Keratinocyte (primary cell): ENCODE measurements at regions not wholly inside any gene's neighbourhood (a gene's known extent, or its start where the extent isn't known, plus 50 kb on each side); places are given as distances from the start of the nearest gene placed in this dataset.

Experiments
- DNase-seq: peaks from one replicate; pipeline ENCODE4 v3.0.0-alpha.2; 2011; ENCODE audit warnings: low read depth, missing footprints, low spot score
- FAIRE-seq: peaks from 2 replicates; lab custom pipeline; 2011; peaks lifted over from hg19 to GRCh38; lab: Jason Lieb, UNC
- H2AFZ ChIP-seq: 2 replicates; pipeline ENCODE4 v1.6.0; 2012; ENCODE audit warnings: low read length, control low read depth, inconsistent platforms; ENCODE audit not compliant: control insufficient read depth
- H3K27ac ChIP-seq: 2 replicates; pipeline ENCODE4 v1.5.1; 2011; ENCODE audit warnings: low read length; ENCODE audit not compliant: control insufficient read depth, insufficient read depth
- H3K27me3 ChIP-seq: 3 replicates; pipeline ENCODE4 v1.6.0; 2011; ENCODE audit warnings: low read length; ENCODE audit not compliant: control insufficient read depth, insufficient read depth; ENCODE audit errors: extremely low read depth
- H3K36me3 ChIP-seq, 2 experiments: 2 replicates in 1 of 2; 3 replicates in 1 of 2; pipeline ENCODE4 v1.5.1; 2011; ENCODE audit warnings: low read length in 2 of 2, mild to moderate bottlenecking in 1 of 2; ENCODE audit not compliant: control insufficient read depth in 2 of 2, insufficient read depth in 2 of 2; ENCODE audit errors: extremely low read depth in 1 of 2
- H3K4me1 ChIP-seq: 3 replicates; pipeline ENCODE4 v1.5.1; 2011; ENCODE audit warnings: low read length; ENCODE audit not compliant: control insufficient read depth, insufficient read depth; ENCODE audit errors: extremely low read depth
- H3K4me2 ChIP-seq: 3 replicates; pipeline ENCODE4 v1.6.0; 2011; ENCODE audit warnings: low read depth, low read length; ENCODE audit not compliant: control insufficient read depth, insufficient read depth; ENCODE audit errors: extremely low read depth
- H3K4me3 ChIP-seq, 3 experiments: fragments of 200-600 bp in 1 of 3; sonication (generic) in 1 of 3; 2 replicates in 2 of 3; 3 replicates in 1 of 3; pipeline ENCODE4 v1.5.1; 2011 to 2016; ENCODE audit warnings: low read length in 3 of 3, mild to moderate bottlenecking in 3 of 3, control low read depth in 2 of 3, inconsistent platforms in 1 of 3, low read depth in 1 of 3, mixed read lengths in 1 of 3, mixed run types in 1 of 3, moderate library complexity in 1 of 3; ENCODE audit not compliant: control insufficient read depth in 2 of 3, insufficient read depth in 2 of 3; ENCODE audit errors: extremely low read depth in 1 of 3
- H3K79me2 ChIP-seq: 2 replicates; pipeline ENCODE4 v1.6.0; 2012; ENCODE audit warnings: low read length; ENCODE audit not compliant: control insufficient read depth, insufficient read depth
- H3K9ac ChIP-seq: 3 replicates; pipeline ENCODE4 v1.6.0; 2011; ENCODE audit warnings: low read length; ENCODE audit not compliant: control insufficient read depth, insufficient read depth; ENCODE audit errors: extremely low read depth
- H3K9me1 ChIP-seq: 3 replicates; pipeline ENCODE4 v1.6.0; 2011; ENCODE audit warnings: low read length; ENCODE audit not compliant: control insufficient read depth, insufficient read depth; ENCODE audit errors: extremely low read depth
- H3K9me3 ChIP-seq: 2 replicates; pipeline ENCODE4 v1.5.1; 2012; ENCODE audit warnings: low read depth, low read length; ENCODE audit not compliant: control insufficient read depth
- H4K20me1 ChIP-seq: 3 replicates; pipeline ENCODE4 v1.6.0; 2011; ENCODE audit warnings: low read length; ENCODE audit not compliant: control insufficient read depth, insufficient read depth; ENCODE audit errors: extremely low read depth
- EZH2 ChIP-seq: IDR thresholded peaks from one replicate; pipeline ENCODE4 v1.6.1; 2012; ENCODE audit warnings: inconsistent platforms, mild to moderate bottlenecking, low read length, moderate library complexity
- dilution Hi-C: fragments of 300-500 bp; cut with MboI; formaldehyde crosslinking; loops from one replicate; pipeline ENCODE4 v1.7.0; 2020; ENCODE audit warnings: low sequenced_read_pairs; ENCODE audit not compliant: extremely low pct_ligation_motif_present
- TF ChIP-seq, protein P1 (sequence below), 3 experiments: IDR thresholded peaks in 1 of 3; conservative IDR thresholded peaks in 1 of 3; optimal IDR thresholded peaks in 1 of 3; 2 replicates in 2 of 3; 3 replicates in 1 of 3; pipeline versions ENCODE3 to v1.5.1; 2011; ENCODE audit warnings: low read length in 3 of 3, mild to moderate bottlenecking in 3 of 3, moderate library complexity in 2 of 3, control low read depth in 1 of 3, inconsistent platforms in 1 of 3; ENCODE audit not compliant: insufficient read depth in 2 of 3; ENCODE audit errors: extremely low read depth in 1 of 3

DNA sequence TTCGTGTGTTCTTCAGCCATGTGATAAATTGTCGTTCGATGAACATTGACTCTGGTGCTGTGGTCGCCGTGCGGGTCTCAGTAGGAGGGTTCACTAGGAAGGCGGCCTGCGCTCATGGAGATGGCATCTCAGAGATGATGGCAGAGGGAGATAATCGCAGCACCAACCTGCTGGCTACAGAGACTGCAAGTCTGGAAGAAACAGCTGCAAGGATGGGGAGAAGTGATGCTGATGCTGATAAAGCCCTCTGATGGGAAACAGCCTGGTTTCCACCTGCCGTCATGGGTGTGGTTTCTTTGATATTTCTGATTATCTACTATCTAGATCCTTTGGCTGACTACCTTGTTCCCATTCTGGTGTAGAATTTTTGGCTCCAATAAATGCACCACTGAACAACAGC is 130.5 kb upstream of the ANKRD30A start:
- Histone ChIP-seq H3K4me3 (no peak overlapping the region), H3K4me1 (no peaks in the 10 kb centered on the region), H3K27me3 (no peaks in the 10 kb centered on the region), H3K9me1 (no peaks in the 10 kb centered on the region), H3K9ac (no peak overlapping the region), H3K79me2 (no peaks in the 10 kb centered on the region), H3K4me2 (no peak overlapping the region), H4K20me1 (no peaks in the 10 kb centered on the region), H3K27ac (no peak overlapping the region), H2AFZ (no peak overlapping the region), H3K36me3 (no peaks in the 10 kb centered on the region), H3K9me3 (peaks cover 2% of the 10 kb centered on the region)
- no peak for TF ChIP-seq EZH2
- TF ChIP-seq, protein P1, sequence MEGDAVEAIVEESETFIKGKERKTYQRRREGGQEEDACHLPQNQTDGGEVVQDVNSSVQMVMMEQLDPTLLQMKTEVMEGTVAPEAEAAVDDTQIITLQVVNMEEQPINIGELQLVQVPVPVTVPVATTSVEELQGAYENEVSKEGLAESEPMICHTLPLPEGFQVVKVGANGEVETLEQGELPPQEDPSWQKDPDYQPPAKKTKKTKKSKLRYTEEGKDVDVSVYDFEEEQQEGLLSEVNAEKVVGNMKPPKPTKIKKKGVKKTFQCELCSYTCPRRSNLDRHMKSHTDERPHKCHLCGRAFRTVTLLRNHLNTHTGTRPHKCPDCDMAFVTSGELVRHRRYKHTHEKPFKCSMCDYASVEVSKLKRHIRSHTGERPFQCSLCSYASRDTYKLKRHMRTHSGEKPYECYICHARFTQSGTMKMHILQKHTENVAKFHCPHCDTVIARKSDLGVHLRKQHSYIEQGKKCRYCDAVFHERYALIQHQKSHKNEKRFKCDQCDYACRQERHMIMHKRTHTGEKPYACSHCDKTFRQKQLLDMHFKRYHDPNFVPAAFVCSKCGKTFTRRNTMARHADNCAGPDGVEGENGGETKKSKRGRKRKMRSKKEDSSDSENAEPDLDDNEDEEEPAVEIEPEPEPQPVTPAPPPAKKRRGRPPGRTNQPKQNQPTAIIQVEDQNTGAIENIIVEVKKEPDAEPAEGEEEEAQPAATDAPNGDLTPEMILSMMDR (optimal IDR thresholded peaks at IDR 0.05 in 1 of 3, IDR thresholded peaks at IDR 0.05 in 1 of 3, conservative IDR thresholded peaks at IDR 0.05 in 1 of 3; ENCODE audit: extremely low read depth in 1 of 3, insufficient read depth in 2 of 3, low read length in 3 of 3) = no peak
- no peak for DNase-seq
- no peak for FAIRE-seq
- dilution Hi-C loops = no loop called here

DNA sequence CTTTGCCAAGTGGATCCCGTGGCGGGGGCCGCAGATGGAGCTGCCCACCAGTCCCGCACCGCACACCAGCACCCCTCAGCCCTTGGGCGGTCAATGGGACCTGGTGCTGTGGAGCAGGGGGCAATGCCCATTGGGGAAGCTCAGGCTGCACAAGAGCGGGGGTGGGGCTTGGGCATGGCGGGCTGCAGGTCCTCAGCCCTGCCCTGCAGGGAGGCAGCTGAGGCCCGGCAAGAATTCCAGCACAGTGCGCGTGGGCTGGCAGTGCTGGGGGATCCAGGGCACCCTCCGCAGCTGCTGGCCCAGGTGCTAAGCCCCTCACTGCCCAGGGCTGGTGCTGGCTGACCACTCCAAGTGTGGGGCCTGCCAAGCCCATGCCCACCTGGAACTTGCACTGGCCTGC is 136.2 kb upstream of the ANKRD30A start:
- H3K9me3 ChIP-seq = no peaks in the 10 kb centered on the region
- H2AFZ ChIP-seq = no peak overlapping the region
- no peak overlapping the region for H3K4me2 ChIP-seq
- H3K9me1 ChIP-seq = no peaks in the 10 kb centered on the region
- no peak for DNase-seq
- H4K20me1 ChIP-seq = no peaks in the 10 kb centered on the region
- H3K36me3 ChIP-seq = no peaks in the 10 kb centered on the region
- no peaks in the 10 kb centered on the region for H3K79me2 ChIP-seq
- FAIRE-seq = no peak
- no peak overlapping the region for H3K4me3 ChIP-seq
- dilution Hi-C loops = no loop called here
- TF ChIP-seq EZH2 = no peak
- TF ChIP-seq, protein P1 (optimal IDR thresholded peaks at IDR 0.05 in 1 of 3, IDR thresholded peaks at IDR 0.05 in 1 of 3, conservative IDR thresholded peaks at IDR 0.05 in 1 of 3; ENCODE audit: extremely low read depth in 1 of 3, insufficient read depth in 2 of 3, low read length in 3 of 3) = no peak
- no peaks in the 10 kb centered on the region for H3K4me1 ChIP-seq
- H3K27me3 ChIP-seq = no peaks in the 10 kb centered on the region
- H3K27ac ChIP-seq = no peak overlapping the region
- no peak overlapping the region for H3K9ac ChIP-seq
